ENCODE measurements at regions not wholly inside any gene's neighbourhood (a gene's known extent, or its start where the extent isn't known, plus 50 kb on each side); places are given as distances from the start of the nearest gene placed in this dataset.
"Not testable (repeated sequence)": the region's sequence is repeated elsewhere in the genome, so short reads cannot be mapped to it uniquely, and the experiment has no call there.

DNA sequence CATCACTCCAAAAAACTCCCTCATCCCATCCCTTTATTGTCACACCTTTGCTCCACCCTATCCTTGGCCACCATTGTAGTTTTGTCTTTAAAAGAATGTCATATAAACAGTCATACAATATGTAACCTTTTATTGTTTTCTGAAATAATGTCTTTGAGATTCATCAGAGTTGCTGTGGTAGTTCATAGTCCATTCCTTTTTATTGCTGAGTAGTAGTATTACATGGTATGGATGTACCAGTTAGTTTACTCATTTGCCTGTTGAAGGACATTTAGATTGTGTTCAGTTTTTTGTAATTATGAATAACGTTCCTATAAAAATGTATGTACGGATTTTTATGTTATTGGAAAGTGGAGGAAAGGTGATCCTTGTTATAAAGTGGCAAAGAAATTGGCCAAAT, 171.8 kb upstream of the GCFC2 start:
- Histone ChIP-seq H3K79me2 (ENCODE audit: control insufficient read depth, insufficient read depth, low read length) (no peaks in the 10 kb centered on the region), H3K4me1 (ENCODE audit: control insufficient read depth, extremely low read depth, insufficient read depth, low read length) (no peaks in the 10 kb centered on the region), H3K9me3 (replicated peaks; ENCODE audit: control insufficient read depth, insufficient read depth, low read length) (no peaks in the 10 kb centered on the region), H3K9ac (replicated peaks; ENCODE audit: extremely low read depth, insufficient read depth, low read length) (no peak overlapping the region), H3K27ac (ENCODE audit: insufficient read depth, low read depth, low read length) (no peak overlapping the region), H3K36me3 (ENCODE audit: control insufficient read depth in 2 of 2, extremely low read depth in 1 of 2, insufficient read depth in 2 of 2, low read length in 2 of 2) (no peaks in the 10 kb centered on the region), H3K4me3 (replicated peaks in 1 of 3; ENCODE audit: insufficient read depth in 1 of 3, low read depth in 1 of 3, low read length in 3 of 3) (no peak overlapping the region), H3K9me1 (replicated peaks; ENCODE audit: control insufficient read depth, extremely low read depth, insufficient read depth, low read length) (no peaks in the 10 kb centered on the region), H2AFZ (ENCODE audit: low read depth, low read length) (no peak overlapping the region), H3K27me3 (ENCODE audit: control insufficient read depth in 2 of 2, insufficient read depth in 2 of 2, low read length in 2 of 2) (no peaks in the 10 kb centered on the region), H3K4me2 (ENCODE audit: insufficient read depth, low read length) (no peak overlapping the region), H4K20me1 (replicated peaks; ENCODE audit: control insufficient read depth, extremely low read depth, insufficient read depth, low read length) (no peaks in the 10 kb centered on the region)
- TF ChIP-seq POLR2A (IDR thresholded peaks at IDR 0.05; ENCODE audit: low read depth, low read length) (no peak), JUN (IDR thresholded peaks at IDR 0.05; ENCODE audit: borderline replicate concordance, insufficient read depth, insufficient read length, low read depth) (no peak), FOS (IDR thresholded peaks at IDR 0.05; ENCODE audit: borderline replicate concordance, insufficient read depth, low read length) (no peak), MYC (IDR thresholded peaks at IDR 0.05; ENCODE audit: low read depth, low read length) (no peak), POLR2AphosphoS5 (IDR thresholded peaks at IDR 0.05; ENCODE audit: insufficient read depth, low read depth, low read length) (no peak), EZH2 (IDR thresholded peaks at IDR 0.05; ENCODE audit: borderline replicate concordance, low read depth, low read length, severe bottlenecking) (no peak), GATA2 (IDR thresholded peaks at IDR 0.05; ENCODE audit: insufficient read depth, insufficient read length, low read depth, low read length) (no peak)
- TF ChIP-seq, protein P1, sequence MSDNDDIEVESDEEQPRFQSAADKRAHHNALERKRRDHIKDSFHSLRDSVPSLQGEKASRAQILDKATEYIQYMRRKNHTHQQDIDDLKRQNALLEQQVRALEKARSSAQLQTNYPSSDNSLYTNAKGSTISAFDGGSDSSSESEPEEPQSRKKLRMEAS (IDR thresholded peaks at IDR 0.05; ENCODE audit: insufficient read depth, insufficient read length) = no peak
- TF ChIP-seq, protein P2, sequence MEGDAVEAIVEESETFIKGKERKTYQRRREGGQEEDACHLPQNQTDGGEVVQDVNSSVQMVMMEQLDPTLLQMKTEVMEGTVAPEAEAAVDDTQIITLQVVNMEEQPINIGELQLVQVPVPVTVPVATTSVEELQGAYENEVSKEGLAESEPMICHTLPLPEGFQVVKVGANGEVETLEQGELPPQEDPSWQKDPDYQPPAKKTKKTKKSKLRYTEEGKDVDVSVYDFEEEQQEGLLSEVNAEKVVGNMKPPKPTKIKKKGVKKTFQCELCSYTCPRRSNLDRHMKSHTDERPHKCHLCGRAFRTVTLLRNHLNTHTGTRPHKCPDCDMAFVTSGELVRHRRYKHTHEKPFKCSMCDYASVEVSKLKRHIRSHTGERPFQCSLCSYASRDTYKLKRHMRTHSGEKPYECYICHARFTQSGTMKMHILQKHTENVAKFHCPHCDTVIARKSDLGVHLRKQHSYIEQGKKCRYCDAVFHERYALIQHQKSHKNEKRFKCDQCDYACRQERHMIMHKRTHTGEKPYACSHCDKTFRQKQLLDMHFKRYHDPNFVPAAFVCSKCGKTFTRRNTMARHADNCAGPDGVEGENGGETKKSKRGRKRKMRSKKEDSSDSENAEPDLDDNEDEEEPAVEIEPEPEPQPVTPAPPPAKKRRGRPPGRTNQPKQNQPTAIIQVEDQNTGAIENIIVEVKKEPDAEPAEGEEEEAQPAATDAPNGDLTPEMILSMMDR (IDR thresholded peaks at IDR 0.05; ENCODE audit: extremely low read depth in 1 of 2, insufficient read depth in 1 of 2, low read depth in 1 of 2, low read length in 2 of 2) = no peak
- intact Hi-C loops (cut with micrococcal nuclease) = no loop called here
- dilution Hi-C loops (cut with MboI; ENCODE audit: extremely low pct_ligation_motif_present, low sequenced_read_pairs) = no loop called here
- DNase-seq (ENCODE audit: low read depth, low spot score) (no peak), FAIRE-seq (no peak)
- ChIA-PET CTCF (no interaction called here), POLR2A (no interaction called here)
- BruUV-seq (replicated peaks) = no TSS peak

DNA sequence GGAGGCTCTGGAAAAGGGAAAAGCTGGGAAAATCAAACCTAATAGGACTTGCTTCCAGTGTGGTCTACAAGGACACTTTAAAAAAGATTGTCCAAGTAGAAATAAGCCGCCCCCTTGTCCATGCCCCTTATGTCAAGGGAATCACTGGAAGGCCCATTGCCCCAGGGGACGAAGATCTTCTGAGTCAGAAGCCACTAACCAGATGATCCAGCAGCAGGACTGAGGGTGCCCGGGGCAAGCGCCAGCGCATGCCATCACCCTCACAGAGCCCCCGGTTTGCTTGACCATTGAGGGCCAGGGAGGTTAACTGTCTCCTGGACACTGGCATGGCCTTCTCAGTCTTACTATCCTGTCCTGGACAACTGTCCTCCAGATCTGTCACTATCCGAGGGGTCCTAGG, 164.9 kb upstream of the GCFC2 start:
- H3K4me2 ChIP-seq (ENCODE audit: insufficient read depth, low read length); H3K9me1 ChIP-seq (replicated peaks; ENCODE audit: control insufficient read depth, extremely low read depth, insufficient read depth, low read length); DNase-seq (ENCODE audit: low read depth, low spot score); H3K4me1 ChIP-seq (ENCODE audit: control insufficient read depth, extremely low read depth, insufficient read depth, low read length); H3K27ac ChIP-seq (ENCODE audit: insufficient read depth, low read depth, low read length); H3K36me3 ChIP-seq (ENCODE audit: control insufficient read depth in 2 of 2, extremely low read depth in 1 of 2, insufficient read depth in 2 of 2, low read length in 2 of 2); intact Hi-C loops (cut with micrococcal nuclease); dilution Hi-C loops (cut with MboI; ENCODE audit: extremely low pct_ligation_motif_present, low sequenced_read_pairs); FAIRE-seq; H2AFZ ChIP-seq (ENCODE audit: low read depth, low read length); POLR2A ChIA-PET; H3K79me2 ChIP-seq (ENCODE audit: control insufficient read depth, insufficient read depth, low read length); H3K9me3 ChIP-seq (replicated peaks; ENCODE audit: control insufficient read depth, insufficient read depth, low read length); BruUV-seq (replicated peaks); H3K9ac ChIP-seq (replicated peaks; ENCODE audit: extremely low read depth, insufficient read depth, low read length); H3K4me3 ChIP-seq (replicated peaks in 1 of 3; ENCODE audit: insufficient read depth in 1 of 3, low read depth in 1 of 3, low read length in 3 of 3); CTCF ChIA-PET; H3K27me3 ChIP-seq (ENCODE audit: control insufficient read depth in 2 of 2, insufficient read depth in 2 of 2, low read length in 2 of 2); H4K20me1 ChIP-seq (replicated peaks; ENCODE audit: control insufficient read depth, extremely low read depth, insufficient read depth, low read length): not testable (repeated sequence)

DNA sequence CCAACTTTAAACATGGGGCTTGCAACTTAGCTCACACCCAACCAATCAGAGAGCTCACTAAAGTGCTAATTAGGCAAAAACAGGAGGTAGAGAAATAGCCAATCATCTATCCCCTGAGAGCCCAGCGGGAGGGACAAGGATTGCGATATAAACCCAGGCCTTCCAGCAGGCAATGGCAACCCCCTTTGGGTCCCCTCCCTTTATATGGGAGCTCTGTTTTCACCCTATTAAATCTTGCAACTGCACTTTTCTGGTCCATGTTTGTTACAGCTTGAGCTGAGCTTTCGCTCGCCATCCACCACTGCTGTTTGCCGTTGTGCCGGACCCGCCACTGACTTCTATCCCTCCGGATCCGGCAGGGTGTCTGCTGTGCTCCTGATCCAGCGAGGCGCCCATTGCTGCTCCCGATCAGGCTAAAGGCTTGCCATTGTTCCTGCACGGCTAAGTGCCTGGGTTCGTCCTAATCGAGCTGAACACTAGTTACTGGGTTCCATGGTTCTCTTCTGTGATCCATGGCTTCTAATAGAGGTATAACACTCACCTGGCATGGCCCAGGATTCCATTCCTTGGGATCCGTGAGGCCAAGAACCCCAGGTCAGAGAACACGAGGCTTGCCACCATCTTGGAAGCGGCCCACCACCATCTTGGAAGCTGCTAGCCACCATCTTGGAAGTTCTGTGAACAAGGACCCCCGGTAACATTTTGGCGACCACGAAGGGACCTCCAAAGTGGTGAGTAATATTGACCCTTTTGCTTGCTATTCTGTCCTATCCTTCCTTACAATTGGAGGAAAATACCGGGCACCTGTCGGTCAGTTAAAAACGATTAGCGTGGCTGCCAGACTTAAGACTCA, 161.3 kb upstream of the GCFC2 start:
- CTCF ChIA-PET; H3K27ac ChIP-seq (ENCODE audit: insufficient read depth, low read depth, low read length); H3K9ac ChIP-seq (replicated peaks; ENCODE audit: extremely low read depth, insufficient read depth, low read length); H3K4me3 ChIP-seq (replicated peaks in 1 of 3; ENCODE audit: insufficient read depth in 1 of 3, low read depth in 1 of 3, low read length in 3 of 3); BruUV-seq (replicated peaks); intact Hi-C loops (cut with micrococcal nuclease); DNase-seq (ENCODE audit: low read depth, low spot score); POLR2A ChIA-PET; H3K27me3 ChIP-seq (ENCODE audit: control insufficient read depth in 2 of 2, insufficient read depth in 2 of 2, low read length in 2 of 2); H3K9me1 ChIP-seq (replicated peaks; ENCODE audit: control insufficient read depth, extremely low read depth, insufficient read depth, low read length); H3K36me3 ChIP-seq (ENCODE audit: control insufficient read depth in 2 of 2, extremely low read depth in 1 of 2, insufficient read depth in 2 of 2, low read length in 2 of 2); H4K20me1 ChIP-seq (replicated peaks; ENCODE audit: control insufficient read depth, extremely low read depth, insufficient read depth, low read length); H3K9me3 ChIP-seq (replicated peaks; ENCODE audit: control insufficient read depth, insufficient read depth, low read length); H3K4me1 ChIP-seq (ENCODE audit: control insufficient read depth, extremely low read depth, insufficient read depth, low read length); H2AFZ ChIP-seq (ENCODE audit: low read depth, low read length); FAIRE-seq; H3K4me2 ChIP-seq (ENCODE audit: insufficient read depth, low read length); H3K79me2 ChIP-seq (ENCODE audit: control insufficient read depth, insufficient read depth, low read length); dilution Hi-C loops (cut with MboI; ENCODE audit: extremely low pct_ligation_motif_present, low sequenced_read_pairs): not testable (repeated sequence)

All from endothelial cell of umbilical vein (primary cell).